ENCODE measurements at regions not wholly inside any gene's neighbourhood (a gene's known extent, or its start where the extent isn't known, plus 50 kb on each side); places are given as distances from the start of the nearest gene placed in this dataset.

- 76 to 92% (median 86%) methylated on average over 1 of the region's 1 CpG for WGBS, 3 donors
- Histone ChIP-seq H3K36me3 (ENCODE audit: insufficient read depth in 1 of 2, low read depth in 1 of 2) (no peaks in the 10 kb centered on the region), H3K27me3 (ENCODE audit: insufficient read depth in 3 of 3, low read length in 2 of 3) (no peaks in the 10 kb centered on the region), H3K4me3 (no peak overlapping the region), H3K27ac (no peak overlapping the region), H3K9me3 (no peaks in the 10 kb centered on the region), H3K4me1 (no peaks in the 10 kb centered on the region)
- no peak for ATAC-seq
- TF ChIP-seq CTCF (IDR thresholded peaks at IDR 0.05), result no peak
- no peak for DNase-seq
- intact Hi-C loops (cut with DNase I), result no loop called here
Measured at GRCh38 chr3:27656790-27657189, 65.3 kb downstream of the EOMES start.

- intact Hi-C loops (cut with DNase I), result no loop called here
- Histone ChIP-seq H3K9me3 (no peaks in the 10 kb centered on the region), H3K4me3 (no peak overlapping the region), H3K4me1 (no peaks in the 10 kb centered on the region), H3K36me3 (ENCODE audit: insufficient read depth in 1 of 2, low read depth in 1 of 2) (no peaks in the 10 kb centered on the region), H3K27ac (no peak overlapping the region), H3K27me3 (ENCODE audit: insufficient read depth in 3 of 3, low read length in 2 of 3) (no peaks in the 10 kb centered on the region)
- DNase-seq (no peak), ATAC-seq (no peak)
- TF ChIP-seq CTCF (IDR thresholded peaks at IDR 0.05), result no peak
- WGBS, 3 donors, result 70 to 77% (median 70%) methylated on average over 5 of the region's 5 CpGs
Measured at GRCh38 chr3:27655547-27655946, 66.6 kb downstream of the EOMES start.

GRCh38 chr3:27653803-27654558 is 68.1 kb downstream of the EOMES start:
- no peaks in the 10 kb centered on the region for H3K36me3 ChIP-seq (ENCODE audit: insufficient read depth in 1 of 2, low read depth in 1 of 2)
- ATAC-seq (no peak), DNase-seq (no peak)
- H3K4me1 ChIP-seq, result no peaks in the 10 kb centered on the region
- no peaks in the 10 kb centered on the region for H3K27me3 ChIP-seq (ENCODE audit: insufficient read depth in 3 of 3, low read length in 2 of 3)
- no peaks in the 10 kb centered on the region for H3K9me3 ChIP-seq
- TF ChIP-seq CTCF (IDR thresholded peaks at IDR 0.05), result no peak
- intact Hi-C loops (cut with DNase I), result no loop called here
- no peak overlapping the region for H3K4me3 ChIP-seq
- 76 to 82% (median 81%) methylated on average over 3 of the region's 3 CpGs for WGBS, 3 donors
- H3K27ac ChIP-seq, result no peak overlapping the region

GRCh38 chr3:27649277-27649676 is 72.8 kb downstream of the EOMES start:
- TF ChIP-seq CTCF (IDR thresholded peaks at IDR 0.05), result no peak
- ATAC-seq, result no peak

GRCh38 chr3:27646896-27647295 is 75.2 kb downstream of the EOMES start:
- intact Hi-C loops (cut with DNase I), result no loop called here

More at GRCh38 chr3:27649277-27649676, 72.8 kb downstream of the EOMES start:
- no peaks in the 10 kb centered on the region for H3K9me3 ChIP-seq
- no peaks in the 10 kb centered on the region for H3K4me1 ChIP-seq
- 73 to 74% (median 73%) methylated on average over 4 of the region's 4 CpGs for WGBS, 3 donors
- no peak overlapping the region for H3K27ac ChIP-seq
- no peaks in the 10 kb centered on the region for H3K36me3 ChIP-seq (ENCODE audit: insufficient read depth in 1 of 2, low read depth in 1 of 2)
- no peak overlapping the region for H3K4me3 ChIP-seq
- DNase-seq, result no peak
- intact Hi-C loops (cut with DNase I), result no loop called here
- H3K27me3 ChIP-seq (ENCODE audit: insufficient read depth in 3 of 3, low read length in 2 of 3), result no peaks in the 10 kb centered on the region

More at GRCh38 chr3:27646896-27647295, 75.2 kb downstream of the EOMES start:
- Histone ChIP-seq H3K27ac (no peak overlapping the region), H3K4me3 (no peak overlapping the region), H3K36me3 (ENCODE audit: insufficient read depth in 1 of 2, low read depth in 1 of 2) (no peaks in the 10 kb centered on the region), H3K27me3 (ENCODE audit: insufficient read depth in 3 of 3, low read length in 2 of 3) (no peaks in the 10 kb centered on the region), H3K9me3 (no peaks in the 10 kb centered on the region), H3K4me1 (no peaks in the 10 kb centered on the region)
- no peak for TF ChIP-seq CTCF (IDR thresholded peaks at IDR 0.05)
- ATAC-seq (no peak), DNase-seq (no peak)
